GM21447 (cell line): ENCODE measurements at regions not wholly inside any gene's neighbourhood (a gene's known extent, or its start where the extent isn't known, plus 50 kb on each side); places are given as distances from the start of the nearest gene placed in this dataset.
"Not testable (repeated sequence)": the region's sequence is repeated elsewhere in the genome, so short reads cannot be mapped to it uniquely, and the experiment has no call there.

ENCODE experiments used
- ATAC-seq: cut with Tn5 transposase; IDR thresholded peaks from one replicate; pipeline ENCODE4 v1.9.1; 2021; ENCODE audit not compliant: unreplicated experiment

DNA sequence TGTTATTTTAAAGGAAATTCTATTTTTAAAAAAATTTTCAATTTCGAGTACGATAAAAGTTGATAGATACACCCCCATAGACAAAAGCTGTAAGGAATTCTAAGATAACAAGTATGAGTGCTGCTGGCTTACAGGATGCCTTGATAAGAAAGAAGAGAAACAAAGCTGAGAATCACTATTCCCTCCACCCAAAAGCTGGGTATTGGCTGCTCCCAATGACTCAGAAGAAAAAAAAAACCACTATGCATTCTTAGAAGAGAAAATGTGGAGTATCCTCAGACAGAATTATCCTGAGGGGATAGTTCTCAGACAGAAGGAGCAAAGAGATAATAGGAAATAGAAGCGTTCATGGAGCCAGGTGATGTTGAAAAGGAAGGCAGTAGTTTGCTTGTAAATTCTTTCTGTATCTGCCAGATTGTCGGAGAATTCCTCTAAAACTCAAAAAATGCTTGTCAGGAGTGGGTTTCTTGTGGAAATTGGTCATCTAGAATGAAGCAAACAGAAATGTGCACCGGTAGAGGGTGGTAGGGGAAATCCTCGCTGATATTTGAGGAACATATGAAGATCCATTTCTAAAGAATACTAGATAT, 217.5 kb upstream of the ADAMTS3 start:
- no peak for ATAC-seq

- no peak for ATAC-seq
These were observed 210.2 kb upstream of the ADAMTS3 start for GRCh38 chr4:72779241-72779640.

DNA sequence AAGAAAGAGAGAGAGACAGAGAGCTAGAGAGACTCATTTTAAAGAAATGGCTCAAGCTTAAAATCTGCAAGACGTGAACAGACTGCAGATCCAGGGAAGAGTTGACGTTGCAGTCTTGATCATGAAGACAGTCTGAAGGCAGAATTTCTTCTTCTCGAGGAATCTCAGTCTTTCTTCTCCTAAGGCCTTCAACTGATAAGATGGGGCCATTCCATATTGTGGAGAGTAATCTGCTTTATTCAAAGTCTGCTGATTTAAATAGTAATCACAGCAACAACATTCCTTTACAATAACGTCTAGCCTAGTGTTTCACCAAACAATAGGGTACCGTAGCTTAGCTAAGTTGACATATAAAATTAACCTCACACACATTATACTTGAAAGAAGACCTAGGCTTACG, 208.4 kb upstream of the ADAMTS3 start:
- ATAC-seq: no peak

GRCh38 chr4:72770708-72771107, 201.7 kb upstream of the ADAMTS3 start:
- ATAC-seq: no peak

DNA sequence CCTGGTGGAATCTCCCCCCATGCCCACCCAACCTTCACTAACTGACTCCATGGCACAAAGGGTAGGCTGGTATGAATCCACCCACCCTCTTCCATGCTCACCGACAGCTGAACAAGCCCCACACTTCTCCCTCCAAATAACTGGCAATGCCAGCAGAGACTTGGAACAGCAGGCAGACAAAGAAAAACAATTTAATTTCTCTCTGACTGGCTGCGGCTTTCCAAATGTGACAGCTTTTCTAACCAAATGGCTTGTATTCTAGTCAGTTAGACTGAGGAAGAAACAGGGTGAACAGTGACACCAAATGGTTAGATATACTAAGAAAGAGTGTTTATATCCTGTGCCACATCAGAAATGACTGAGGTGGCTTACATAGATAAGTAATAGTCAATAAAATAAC, 199.3 kb upstream of the ADAMTS3 start:
- ATAC-seq: no peak

DNA sequence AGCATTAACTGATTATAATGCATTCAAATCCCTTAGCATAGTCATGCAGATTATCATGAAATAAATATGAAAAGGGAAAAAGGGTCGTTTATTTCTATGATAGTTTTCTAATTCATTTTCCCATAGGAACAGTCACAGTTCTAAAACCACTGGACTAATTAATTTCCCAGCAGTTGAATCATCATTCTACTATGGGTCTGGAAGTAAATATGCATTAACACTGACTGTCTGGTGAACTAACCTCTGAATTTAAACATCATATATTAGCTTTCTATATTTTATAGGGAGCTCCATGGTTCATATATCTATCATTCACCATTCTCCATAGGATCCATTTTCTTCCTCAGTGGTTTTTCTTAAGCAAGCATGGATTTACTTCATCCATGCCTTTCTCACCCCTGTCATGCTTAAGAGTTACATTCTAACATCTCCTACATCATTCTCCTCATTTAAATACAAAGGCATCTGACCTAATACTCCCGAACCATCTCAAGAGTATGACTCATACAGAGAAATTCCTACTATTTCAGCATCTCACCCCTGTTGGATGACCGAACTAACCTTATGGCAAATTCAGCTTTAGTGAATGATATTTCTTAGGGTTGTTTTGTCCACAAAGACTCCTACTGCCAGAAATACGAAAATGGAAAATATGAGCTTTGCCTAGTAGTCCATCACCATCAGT, 198.7 kb upstream of the ADAMTS3 start:
- no peak for ATAC-seq

- ATAC-seq: not testable (repeated sequence)
These were observed 196.8 kb upstream of the ADAMTS3 start for GRCh38 chr4:72765788-72766187.

DNA sequence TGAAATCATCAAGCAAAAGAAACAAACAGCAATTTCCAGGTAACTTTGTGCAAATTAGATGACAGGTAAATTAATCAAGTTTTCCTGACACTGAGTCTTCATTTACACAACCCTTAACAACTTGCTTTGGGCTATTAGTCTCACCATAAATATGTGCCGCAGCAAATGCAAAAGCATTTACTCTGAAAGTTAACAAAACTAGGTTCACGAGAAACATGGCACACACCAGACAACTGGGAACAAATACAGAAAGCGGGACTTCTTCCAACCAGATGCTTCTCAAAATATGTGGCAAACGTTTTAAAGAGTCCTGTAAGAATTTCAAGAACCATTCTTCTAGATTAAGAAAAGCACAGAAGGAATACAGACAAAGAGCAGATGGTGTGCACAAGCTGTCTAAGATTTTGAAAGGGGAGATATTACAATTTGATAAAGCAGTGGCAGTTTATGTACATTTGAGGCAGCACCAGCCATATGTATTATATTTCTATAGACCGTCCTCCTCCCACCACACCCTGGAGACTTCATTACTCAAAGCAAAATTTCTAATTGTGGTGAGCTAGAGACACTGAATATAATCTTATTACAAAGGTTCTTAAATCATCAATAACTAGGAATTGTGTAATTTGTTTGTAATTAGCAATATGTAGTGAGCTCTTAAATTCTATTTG, 192.5 kb upstream of the ADAMTS3 start:
- no peak for ATAC-seq

DNA sequence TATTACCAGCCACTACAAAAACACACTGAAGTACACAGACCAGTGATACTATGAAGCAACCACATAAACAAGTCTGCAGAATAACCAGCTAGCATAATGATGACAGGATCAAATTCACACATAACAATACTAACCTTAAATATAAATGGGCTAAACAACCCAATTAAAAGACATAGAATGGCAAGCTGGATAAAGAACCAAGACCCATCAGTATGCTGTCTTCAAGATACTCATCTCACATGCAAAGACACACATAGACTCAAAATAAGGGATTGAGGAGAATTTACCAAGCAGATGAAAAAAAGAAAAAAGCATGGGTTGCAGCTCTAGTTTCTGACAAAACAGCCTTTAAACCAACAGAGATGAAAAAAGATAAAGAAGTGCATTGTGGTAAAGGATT, 184.4 kb upstream of the ADAMTS3 start:
- ATAC-seq: not testable (repeated sequence)

GRCh38 chr4:72744103-72744725, 175.2 kb upstream of the ADAMTS3 start:
- no peak for ATAC-seq

DNA sequence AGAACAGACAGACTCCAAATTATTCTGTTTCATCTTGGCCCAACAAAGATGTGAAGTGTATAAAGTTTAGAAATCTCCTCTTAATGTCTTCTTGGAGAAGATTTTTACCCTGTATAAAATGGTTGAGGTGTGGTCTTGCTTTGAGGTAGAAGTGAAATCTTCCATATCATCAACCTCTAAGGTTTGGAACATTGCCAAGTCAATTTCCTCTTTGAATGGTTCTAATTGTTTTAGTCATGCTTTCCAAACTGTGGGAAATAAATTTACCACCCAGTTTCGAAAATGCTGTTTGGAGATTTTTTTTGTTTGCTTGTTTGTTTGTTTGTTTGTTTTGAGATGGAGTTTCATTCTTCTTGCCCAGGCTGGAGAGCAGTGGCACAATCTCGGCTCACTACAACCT, 174.1 kb upstream of the ADAMTS3 start:
- ATAC-seq: no peak

DNA sequence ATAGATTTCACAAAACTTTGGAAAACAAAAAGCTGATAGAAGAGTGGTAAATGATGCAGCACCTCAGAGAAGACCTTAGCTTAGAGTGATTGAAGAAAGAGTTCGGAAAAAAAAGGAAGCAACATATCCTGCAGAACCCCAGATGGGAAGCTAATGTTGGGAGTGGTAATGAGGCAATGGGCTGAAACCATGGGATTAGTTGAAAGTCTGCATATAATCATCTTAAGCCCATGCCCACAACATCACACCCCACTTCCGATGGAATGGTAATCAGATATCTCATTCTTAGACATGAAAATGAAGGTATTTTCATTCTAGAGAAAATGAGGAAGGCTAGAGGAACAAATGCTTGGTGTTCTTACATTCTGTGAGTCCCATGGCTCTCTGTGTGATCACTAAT, 146.3 kb upstream of the ADAMTS3 start:
- ATAC-seq: no peak

GRCh38 chr4:72714482-72715279, 145.7 kb upstream of the ADAMTS3 start:
- no peak for ATAC-seq

DNA sequence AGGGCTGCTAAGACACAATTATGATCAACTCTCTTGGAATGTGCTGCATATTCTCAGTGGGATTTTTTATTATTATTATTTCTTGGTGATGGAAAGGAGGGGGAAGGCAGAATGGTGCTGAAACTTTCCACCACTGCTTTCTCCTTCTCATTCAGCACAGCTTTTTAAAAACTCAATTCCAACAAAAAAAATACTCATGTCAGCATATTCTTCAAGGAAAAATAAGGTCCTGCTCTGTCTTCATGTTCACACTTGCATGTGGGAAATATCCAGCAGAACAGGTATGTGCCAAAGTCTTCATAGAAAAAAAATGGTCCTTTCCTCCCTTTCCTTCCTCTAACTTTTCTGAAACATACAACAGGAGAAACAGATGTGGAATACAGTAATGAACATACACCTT, 144.0 kb upstream of the ADAMTS3 start:
- no peak for ATAC-seq

DNA sequence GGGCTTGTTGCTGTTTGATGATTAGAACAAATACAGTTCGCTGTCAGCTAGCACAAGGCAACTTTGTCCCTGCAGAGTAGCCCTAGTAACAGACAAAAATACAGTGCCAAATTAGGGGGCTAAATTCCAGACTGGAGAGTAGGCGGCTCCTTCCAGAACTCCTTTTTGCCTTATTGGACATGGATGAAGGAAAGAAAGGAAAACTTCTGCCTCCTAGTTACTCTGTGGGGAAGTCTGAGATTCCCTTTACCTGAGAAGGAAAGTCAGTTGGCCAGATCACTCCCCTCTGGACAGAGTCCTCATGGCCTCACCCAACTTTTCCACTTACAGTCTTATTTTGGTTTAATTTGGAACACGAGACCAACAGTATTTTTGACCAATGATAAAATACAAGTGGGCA, 140.5 kb upstream of the ADAMTS3 start:
- no peak for ATAC-seq

DNA sequence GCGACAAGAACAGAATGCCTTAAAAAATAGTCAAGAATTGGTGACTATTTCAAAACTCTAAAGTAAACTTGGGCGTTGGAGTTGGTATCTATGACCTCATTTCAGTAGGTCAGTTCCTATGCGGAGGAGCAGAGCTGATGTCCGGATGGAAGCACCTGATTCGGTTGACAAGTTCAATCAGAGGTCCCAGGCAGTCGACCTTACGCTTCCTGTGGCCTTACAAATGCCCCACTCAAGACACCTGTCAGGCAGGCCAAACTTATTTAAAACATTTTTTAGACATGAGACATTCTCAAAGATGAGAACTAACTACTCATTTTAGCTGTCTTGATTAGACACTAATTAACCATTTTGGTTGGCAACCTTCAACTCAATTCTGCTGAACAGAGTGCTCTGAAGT, 137.7 kb upstream of the ADAMTS3 start:
- ATAC-seq: no peak

DNA sequence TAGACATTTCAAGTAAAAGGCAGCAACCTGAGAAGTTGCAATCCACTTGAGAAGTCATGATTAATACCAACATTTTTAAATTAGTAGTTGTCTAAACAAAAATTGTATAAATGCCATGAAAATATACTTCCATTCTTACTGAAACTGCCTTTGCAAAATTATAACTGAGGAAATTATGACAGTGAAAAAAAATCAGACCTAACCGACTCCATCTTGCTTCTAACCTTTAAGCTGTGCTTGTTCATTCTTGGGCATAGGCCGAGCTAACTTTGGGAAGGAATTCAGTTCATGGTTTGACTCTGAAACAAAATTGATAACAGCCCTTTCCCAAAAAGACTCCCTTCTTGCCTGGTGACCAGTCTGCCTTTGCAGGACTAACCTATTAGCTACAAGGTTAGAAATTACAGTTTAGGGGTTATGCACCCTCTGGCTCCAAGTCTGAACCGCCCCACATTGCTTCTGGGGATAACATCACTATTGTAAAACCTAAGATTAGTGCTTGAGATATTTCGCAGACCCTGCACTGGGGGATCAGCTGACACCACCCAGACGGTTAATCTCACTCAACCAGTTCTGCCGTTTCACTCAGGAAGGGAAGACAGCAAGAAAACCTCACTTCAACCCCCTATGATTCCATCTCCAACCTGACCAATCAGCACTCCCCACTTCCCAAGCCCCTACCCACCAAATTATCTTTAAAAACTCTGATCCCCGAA, 136.1 kb upstream of the ADAMTS3 start:
- ATAC-seq: not testable (repeated sequence)

- ATAC-seq: no peak
These were observed 133.9 kb upstream of the ADAMTS3 start for GRCh38 chr4:72702948-72703347.

- peak; percentile 87 for ATAC-seq
These were observed 133.2 kb upstream of the ADAMTS3 start for GRCh38 chr4:72701987-72702819.

GRCh38 chr4:72690771-72691170, 121.8 kb upstream of the ADAMTS3 start:
- ATAC-seq: no peak
